Adrenal gland (tissue), 9 donors: ENCODE measurements at regions not wholly inside any gene's neighbourhood (a gene's known extent, or its start where the extent isn't known, plus 50 kb on each side); places are given as distances from the start of the nearest gene placed in this dataset.

Experiments used
- DNase-seq, 7 donors: peaks; one replicate each; pipeline ENCODE4 v3.0.0-alpha.2; 2019 to 2020
- H3K27ac ChIP-seq, 5 donors: fragments of 200-600 bp; sonication (generic) in 4 of 5; 1 replicate in 3 of 5; 2 replicates in 2 of 5; pipeline versions ENCODE4 v1.5.1 to v1.8.0; 2016 to 2020; ENCODE audit warnings: mild to moderate bottlenecking in 1 of 5
- H3K27me3 ChIP-seq: fragments of 200-600 bp; 2 replicates; pipeline ENCODE4 v1.8.0; 2021
- H3K36me3 ChIP-seq, 2 donors: fragments of 200-600 bp; replicated peaks in 1 of 2; 1 replicate in 1 of 2; 2 replicates in 1 of 2; pipeline versions ENCODE4 v1.5.1 to v1.8.0; 2018 to 2022
- H3K4me1 ChIP-seq, 2 donors: fragments of 200-600 bp; replicated peaks in 1 of 2; 1 replicate in 1 of 2; 2 replicates in 1 of 2; pipeline versions ENCODE4 v1.5.1 to v1.8.0; 2018 to 2021
- H3K4me3 ChIP-seq, 4 donors: fragments of 200-600 bp; sonication (generic) in 3 of 4; one replicate each; pipeline ENCODE4 v1.5.1; 2016 to 2018
- H3K9me3 ChIP-seq, 3 donors: fragments of 200-600 bp; sonication (generic) in 1 of 3; replicated peaks in 1 of 3; 1 replicate in 2 of 3; 2 replicates in 1 of 3; pipeline versions ENCODE4 v1.5.1 to v1.8.0; 2016 to 2021
- CTCF ChIP-seq, 6 experiments: fragments of 450-650 bp in 4 of 6; fragments of 200-600 bp in 2 of 6; sonication (generic) in 1 of 6; IDR thresholded peaks; 1 replicate in 5 of 6; 2 replicates in 1 of 6; pipeline versions ENCODE4 v1.5.1 to v1.8.0; 2016 to 2021; ENCODE audit warnings: antibody characterized with exemption in 6 of 6, mild to moderate bottlenecking in 2 of 6, moderate library complexity in 1 of 6
- POLR2A ChIP-seq, 2 donors: fragments of 450-650 bp; IDR thresholded peaks; one replicate each; pipeline ENCODE4 v1.6.1; 2017; ENCODE audit warnings: antibody characterized with exemption in 2 of 2, mild to moderate bottlenecking in 2 of 2, moderate library complexity in 1 of 2
- WGBS, 4 donors: extraction: QIAGEN DNeasy Blood & Tissue Kit in 2 of 4; methylation state at CpG; one replicate each; pipeline versions ENCODE4 v1.1.5 to v1.1.7; 2013 to 2017; 5-methylcytosine and 5-hydroxymethylcytosine counted together
- intact Hi-C, 2 donors: fragments of 100-400 bp; cut with DNase I; formaldehyde crosslinking; loops; one replicate each; pipeline versions ENCODE4 v1.14.1 to v1.15.0; 2022 to 2023
- donor health status: healthy with polysubstance abuse.
- donor health status: Bipolar disorder and iron deficiency.
- donor health status: DM: yes; HTN: yes; CAD: no.
- donor health status: DM: no; HTN: no; CAD: no.
- donor health status: DM: no; HTN: no; CAD: no.

- intact Hi-C loops = no loop called here
- WGBS, 4 donors = 60 to 88% (median 73%) methylated on average over 1 of the region's 1 CpG
- Histone ChIP-seq H3K27ac (no peak overlapping the region), H3K27me3 (no peaks in the 10 kb centered on the region), H3K9me3 (no peaks in the 10 kb centered on the region), H3K36me3 (no peaks in the 10 kb centered on the region), H3K4me3 (no peak overlapping the region), H3K4me1 (no peaks in the 10 kb centered on the region)
- no peak for DNase-seq
- TF ChIP-seq POLR2A (IDR thresholded peaks at IDR 0.05) (no peak), CTCF (IDR thresholded peaks at IDR 0.05) (no peak)
Observed at GRCh38 chr16:26526633-26527032, 540.1 kb upstream of the C16orf82 start.

GRCh38 chr16:26530584-26531289 lies 536.0 kb upstream of the C16orf82 start:
- WGBS, 4 donors = 53 to 63% (median 54%) methylated on average over 5 to 6 of the region's 6 CpGs
- no peak overlapping the region for H3K4me3 ChIP-seq
- intact Hi-C loops = no loop called here
- TF ChIP-seq POLR2A (IDR thresholded peaks at IDR 0.05) (no peak), CTCF (IDR thresholded peaks at IDR 0.05) (no peak)
- H3K27me3 ChIP-seq = no peaks in the 10 kb centered on the region
- no peak for DNase-seq
- no peaks in the 10 kb centered on the region for H3K4me1 ChIP-seq
- H3K9me3 ChIP-seq = no peaks in the 10 kb centered on the region
- no peaks in the 10 kb centered on the region for H3K36me3 ChIP-seq
- H3K27ac ChIP-seq = no peak overlapping the region

GRCh38 chr16:26531290-26531730 lies 535.4 kb upstream of the C16orf82 start:
- Histone ChIP-seq H3K4me3 (no peak overlapping the region), H3K27me3 (no peaks in the 10 kb centered on the region), H3K9me3 (no peaks in the 10 kb centered on the region), H3K4me1 (no peaks in the 10 kb centered on the region), H3K27ac (no peak overlapping the region), H3K36me3 (no peaks in the 10 kb centered on the region)
- WGBS, 4 donors = 59 to 76% (median 64%) methylated on average over 3 to 4 of the region's 4 CpGs
- no peak for DNase-seq
- intact Hi-C loops = no loop called here
- TF ChIP-seq POLR2A (IDR thresholded peaks at IDR 0.05) (no peak), CTCF (IDR thresholded peaks at IDR 0.05) (no peak)

- DNase-seq = no peak
- intact Hi-C loops = no loop called here
- Histone ChIP-seq H3K4me3 (no peak overlapping the region), H3K27me3 (no peaks in the 10 kb centered on the region), H3K36me3 (no peaks in the 10 kb centered on the region), H3K4me1 (no peaks in the 10 kb centered on the region), H3K9me3 (no peaks in the 10 kb centered on the region), H3K27ac (no peak overlapping the region)
- TF ChIP-seq CTCF (IDR thresholded peaks at IDR 0.05) (no peak), POLR2A (IDR thresholded peaks at IDR 0.05) (no peak)
- whole genome bisulfite sequencing, 4 donors = 85 to 93% (median 86%) methylated on average over 1 of the region's 1 CpG
Observed at GRCh38 chr16:26532456-26532855, 534.3 kb upstream of the C16orf82 start.
